NCI-H510A (cell line): ENCODE measurements at regions not wholly inside any gene's neighbourhood (a gene's known extent, or its start where the extent isn't known, plus 50 kb on each side); places are given as distances from the start of the nearest gene placed in this dataset.

Experiments used
- DNase-seq: peaks from one replicate; lab custom pipeline; 2025; lab: John Stamatoyannopoulos, UW

GRCh38 chr5:82396871-82397514 lies 118.8 kb upstream of the RPS23 start:
- DNase-seq, result no peak

DNA sequence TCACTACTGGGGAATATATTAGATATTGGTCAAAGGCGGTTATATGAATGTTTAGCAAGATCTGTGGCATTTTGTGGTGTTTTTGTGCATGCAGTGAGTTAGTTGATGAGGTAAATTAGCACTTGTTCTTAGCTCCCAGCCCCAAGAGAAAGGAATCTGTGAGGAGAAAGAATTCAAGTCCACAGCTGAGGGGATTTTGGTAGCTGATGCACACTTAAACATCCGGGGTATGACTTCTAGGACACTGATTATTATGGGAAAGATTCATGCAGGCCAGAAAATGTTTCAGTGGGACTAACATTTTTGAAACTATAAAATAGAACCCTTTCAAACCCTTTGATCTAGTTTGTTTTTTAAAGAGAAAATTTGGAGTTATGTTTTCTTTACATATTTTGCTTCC lies 118.2 kb upstream of the RPS23 start:
- DNase-seq, result no peak

DNA sequence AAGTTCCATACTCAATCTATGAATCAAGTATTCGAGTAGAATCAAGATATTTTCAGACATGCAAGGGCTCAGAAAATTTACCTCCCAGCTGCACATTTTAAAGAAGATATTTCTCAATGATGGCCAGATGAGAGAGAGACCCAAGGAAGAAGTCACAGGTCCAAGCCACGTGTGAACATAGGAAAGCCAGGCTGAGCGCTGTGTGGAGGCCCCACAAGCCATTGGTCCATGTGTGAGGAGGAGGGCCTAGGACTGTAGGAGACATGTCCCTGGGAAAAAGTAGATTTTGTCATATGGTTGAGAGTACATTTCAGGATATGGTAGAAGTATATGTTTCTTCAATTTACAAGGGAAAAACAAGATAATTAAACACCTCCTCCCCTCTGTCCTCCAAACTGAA lies 115.8 kb upstream of the RPS23 start:
- DNase-seq, result no peak

- DNase-seq, result no peak
Observed at GRCh38 chr5:82390088-82390487, 111.9 kb upstream of the RPS23 start.

- DNase-seq, result no peak
Observed at GRCh38 chr5:82389347-82389746, 111.2 kb upstream of the RPS23 start.

DNA sequence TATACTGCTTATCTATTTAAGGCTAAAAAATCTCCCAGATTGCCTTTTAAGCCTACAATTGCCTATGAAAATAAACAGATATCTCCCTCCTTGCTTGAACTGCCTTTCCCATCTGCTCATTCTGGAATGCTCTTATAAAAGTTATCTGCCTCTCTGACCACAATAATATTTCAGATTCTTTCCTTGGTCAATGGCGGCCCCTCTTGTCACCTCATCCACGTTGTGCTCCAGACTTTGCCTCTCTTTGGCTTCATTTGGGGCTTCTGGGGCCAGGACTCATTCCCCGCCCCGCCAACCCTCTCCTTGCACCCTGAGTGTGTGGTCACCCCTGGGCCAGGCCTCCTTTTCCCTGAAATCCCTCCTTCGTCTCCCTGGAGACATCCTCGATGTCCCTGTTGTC lies 110.0 kb upstream of the RPS23 start:
- DNase-seq, result no peak

DNA sequence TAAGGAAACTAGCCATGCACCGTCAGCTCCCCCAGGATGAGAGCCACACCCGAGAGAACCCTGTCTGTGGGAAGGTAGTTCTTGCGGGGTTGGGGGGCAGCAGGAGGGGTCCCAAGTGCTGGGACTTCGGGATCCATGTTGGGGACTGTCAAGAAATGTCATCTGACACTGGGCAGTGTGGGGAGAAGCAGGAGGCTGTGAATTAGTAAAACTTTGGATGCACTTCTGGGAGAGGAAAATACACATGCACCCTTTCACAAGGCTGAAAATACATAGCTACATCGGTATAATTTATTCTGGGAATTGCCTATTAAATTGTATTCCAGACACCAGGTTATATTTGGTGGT lies 109.6 kb upstream of the RPS23 start:
- no peak for DNase-seq

DNA sequence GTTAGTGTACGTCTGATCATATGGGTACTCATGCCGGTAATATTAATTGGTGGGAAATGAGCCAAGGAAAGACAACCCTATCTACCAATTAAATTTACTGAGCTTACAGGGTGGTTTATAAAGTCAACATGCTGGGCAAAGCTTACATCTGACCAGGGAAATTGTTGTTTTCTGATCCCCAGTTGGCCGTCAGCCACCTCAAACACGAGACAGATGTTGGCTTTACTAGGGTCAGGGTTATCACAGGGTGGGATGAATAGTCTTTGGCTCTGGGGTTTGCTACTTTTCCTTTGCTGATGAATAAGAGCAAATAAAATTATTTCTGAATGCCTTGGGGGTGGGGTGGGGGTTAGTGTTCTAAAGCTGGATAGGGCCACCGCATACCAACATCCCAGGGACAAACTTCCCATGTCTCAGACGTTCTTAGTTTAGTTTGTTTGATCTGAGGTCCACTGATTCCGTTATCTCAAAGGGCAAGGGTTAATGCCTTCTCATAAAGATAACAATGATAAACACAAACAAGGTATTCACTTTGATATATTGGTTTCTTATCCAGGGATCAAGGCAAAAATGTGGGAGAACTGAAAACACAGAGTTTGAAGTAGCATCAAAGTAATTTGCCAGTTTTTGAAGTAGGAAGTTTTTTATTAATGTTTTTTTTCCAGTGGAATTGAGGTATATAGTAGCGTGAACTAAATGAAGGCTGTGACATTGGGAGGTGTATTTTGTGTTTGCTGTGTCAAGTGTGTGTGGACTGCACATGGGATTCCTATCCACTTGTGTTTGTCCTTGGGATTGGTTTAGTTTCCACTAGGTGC lies 109.1 kb upstream of the RPS23 start:
- no peak for DNase-seq

DNA sequence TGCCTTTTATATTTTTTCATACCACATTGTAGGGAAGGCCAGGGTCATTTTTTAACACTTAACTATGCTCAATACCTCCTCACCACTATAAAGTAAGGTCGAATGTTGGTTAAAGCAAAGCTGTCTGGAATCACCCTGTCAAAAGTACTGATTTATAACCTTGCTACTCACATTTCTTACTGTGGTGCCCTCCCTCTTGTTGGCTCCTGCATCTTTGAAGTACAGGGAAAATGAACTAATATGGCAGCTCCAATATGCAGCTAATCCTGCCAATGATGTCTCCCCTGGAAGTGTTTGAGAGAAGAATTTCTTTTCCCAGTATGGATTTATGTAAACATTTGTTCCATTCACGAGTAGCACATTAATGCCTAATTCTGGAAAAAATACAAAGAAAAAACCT lies 108.4 kb upstream of the RPS23 start:
- DNase-seq, result no peak

DNA sequence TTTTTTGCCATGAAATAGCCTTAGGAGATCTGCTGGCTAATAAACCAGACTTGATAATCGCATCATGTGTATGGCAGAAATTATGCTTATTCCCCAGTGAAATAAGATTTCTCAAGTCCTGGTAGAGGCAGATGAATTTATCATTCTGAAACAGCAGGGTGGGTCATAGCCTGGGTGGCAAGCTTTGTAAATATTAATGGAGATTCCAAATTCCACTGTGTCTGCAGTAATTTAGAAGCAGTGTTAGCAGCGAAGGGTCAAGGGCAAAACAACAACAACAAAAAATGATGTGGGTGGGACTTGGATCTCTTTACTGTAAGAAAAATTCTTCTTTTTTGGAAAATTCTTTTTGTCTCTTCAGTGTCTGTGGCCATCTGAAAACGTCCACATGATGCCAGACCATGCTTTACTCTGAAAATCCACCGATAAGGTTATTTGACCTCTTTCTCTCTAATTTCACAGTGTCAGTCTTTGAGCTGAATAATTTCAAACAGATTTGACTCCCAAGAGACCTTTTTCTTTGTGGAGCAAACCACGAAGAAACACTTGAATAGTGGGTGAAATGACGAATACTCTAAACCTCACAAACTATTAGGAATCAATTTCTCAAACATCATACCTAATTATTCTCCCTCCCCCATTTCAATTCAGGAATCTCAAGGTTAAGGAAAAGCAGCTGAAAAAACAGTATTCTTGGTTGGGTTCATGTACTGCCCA lies 106.0 kb upstream of the RPS23 start:
- DNase-seq, result no peak

GRCh38 chr5:82381591-82381990 lies 103.4 kb upstream of the RPS23 start:
- no peak for DNase-seq

DNA sequence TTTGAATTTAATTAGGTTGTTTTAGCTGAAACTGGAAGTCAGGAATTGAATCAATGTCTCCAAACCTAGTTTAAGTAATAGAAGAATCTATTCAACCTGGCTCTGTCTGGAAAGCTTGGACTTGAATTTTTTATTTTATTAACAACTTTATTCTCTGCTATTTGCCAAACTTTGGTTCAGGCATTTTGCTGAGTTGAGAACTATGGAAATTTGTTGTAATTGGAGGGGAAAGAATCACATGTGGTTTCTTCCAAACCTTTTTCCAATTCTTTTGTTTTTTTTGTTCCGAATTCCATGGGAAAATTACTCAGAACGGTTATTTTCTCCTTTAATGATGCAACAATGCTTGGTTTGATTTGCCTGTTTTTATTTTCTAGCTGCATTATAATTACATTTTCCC lies 98.2 kb upstream of the RPS23 start:
- no peak for DNase-seq

DNA sequence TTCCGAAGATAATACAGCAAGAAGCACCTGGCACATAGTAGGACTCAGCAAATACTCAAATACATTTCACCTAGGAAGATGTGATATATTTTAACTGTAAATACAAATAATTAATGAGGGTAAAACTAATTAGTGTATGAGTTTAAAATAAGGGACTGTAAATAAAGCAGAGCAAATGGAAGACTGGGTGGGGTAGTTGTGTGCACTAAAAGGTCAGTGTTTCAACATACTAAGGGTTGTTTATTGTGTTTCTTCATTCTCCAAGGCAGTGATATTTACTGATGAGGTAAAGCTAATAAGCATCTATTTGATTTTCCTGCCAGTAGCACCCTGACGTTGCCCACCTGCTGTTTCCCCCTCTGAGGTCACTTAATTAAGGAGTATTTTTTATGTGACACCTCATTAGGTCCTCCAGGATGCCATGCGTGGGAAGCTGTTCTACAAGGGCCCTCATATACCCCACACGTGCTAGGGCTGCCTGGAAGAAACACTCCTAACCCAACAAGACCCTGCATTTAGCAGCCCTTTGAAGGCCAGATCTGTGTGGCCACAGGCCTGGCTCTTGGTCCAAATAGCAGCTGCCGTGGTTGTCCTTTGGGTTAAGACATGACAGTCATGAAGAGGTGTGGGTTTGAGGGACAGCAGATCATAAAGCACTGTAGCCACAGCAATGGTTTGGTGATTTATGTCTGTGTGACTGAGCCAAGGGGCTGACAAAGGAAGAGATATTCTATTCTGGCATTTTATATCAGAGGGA lies 97.5 kb upstream of the RPS23 start:
- no peak for DNase-seq

- DNase-seq, result no peak
Observed at GRCh38 chr5:82374637-82375036, 96.5 kb upstream of the RPS23 start.

DNA sequence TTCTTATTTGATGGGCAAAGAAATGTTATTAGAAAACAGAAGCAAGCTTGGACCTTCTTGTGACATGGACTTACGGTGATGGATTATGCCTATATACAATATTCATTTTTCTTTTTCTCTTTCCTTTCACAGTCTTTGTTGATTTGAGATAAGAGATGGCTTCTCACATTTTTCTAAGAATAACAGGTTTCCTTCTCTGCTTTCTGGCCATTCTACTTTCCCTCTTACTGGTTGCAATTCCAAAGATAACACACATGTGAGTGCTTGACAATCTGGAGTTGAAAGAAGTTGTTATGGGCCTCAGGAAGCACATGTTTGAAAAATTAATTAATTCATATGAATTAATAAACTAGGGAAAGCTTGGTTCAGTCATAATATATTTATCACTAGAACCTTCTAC lies 89.8 kb upstream of the RPS23 start:
- DNase-seq, result no peak

- DNase-seq, result no peak
Observed at GRCh38 chr5:82365744-82366228, 87.6 kb upstream of the RPS23 start.

GRCh38 chr5:82365026-82365425 lies 86.9 kb upstream of the RPS23 start:
- DNase-seq, result no peak

DNA sequence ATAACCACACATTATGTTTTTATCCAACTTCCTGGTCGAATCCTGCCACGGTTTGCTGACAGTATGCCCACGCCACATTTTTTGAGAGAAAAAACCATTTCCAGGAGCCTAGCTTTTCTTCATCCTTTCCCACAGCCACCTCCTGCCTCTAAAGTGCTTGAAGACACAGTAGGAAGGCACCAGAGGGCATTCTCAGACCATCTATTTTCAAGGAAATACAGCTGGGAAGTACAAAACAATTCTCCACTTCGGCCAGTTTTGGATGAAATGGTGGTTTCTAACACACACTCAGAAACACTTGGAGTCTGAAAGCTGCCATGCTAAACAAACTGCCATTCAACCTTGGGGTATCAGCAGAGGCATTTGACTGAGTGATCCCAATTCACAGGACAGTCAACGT lies 86.3 kb upstream of the RPS23 start:
- DNase-seq, result no peak

GRCh38 chr5:82363524-82363923 lies 85.4 kb upstream of the RPS23 start:
- no peak for DNase-seq

DNA sequence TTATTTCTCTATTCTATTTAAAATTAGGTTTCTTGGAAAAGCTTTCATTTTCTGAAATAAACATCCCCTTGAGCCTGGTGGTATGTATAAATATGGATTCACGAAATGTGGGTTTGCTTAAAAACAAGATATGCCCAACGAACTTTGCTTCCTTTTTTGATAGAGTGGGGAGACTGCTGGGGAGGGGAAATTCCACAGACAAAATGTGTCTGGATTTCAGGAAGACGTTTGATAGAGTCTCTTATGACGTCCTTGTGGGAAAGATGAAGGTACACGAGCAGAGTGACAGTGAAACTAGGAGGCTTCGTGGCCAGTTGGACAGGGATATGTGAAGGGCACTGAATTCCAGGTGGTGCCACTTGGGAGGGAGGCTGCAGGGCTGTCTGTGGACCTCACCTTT lies 84.5 kb upstream of the RPS23 start:
- no peak for DNase-seq

DNA sequence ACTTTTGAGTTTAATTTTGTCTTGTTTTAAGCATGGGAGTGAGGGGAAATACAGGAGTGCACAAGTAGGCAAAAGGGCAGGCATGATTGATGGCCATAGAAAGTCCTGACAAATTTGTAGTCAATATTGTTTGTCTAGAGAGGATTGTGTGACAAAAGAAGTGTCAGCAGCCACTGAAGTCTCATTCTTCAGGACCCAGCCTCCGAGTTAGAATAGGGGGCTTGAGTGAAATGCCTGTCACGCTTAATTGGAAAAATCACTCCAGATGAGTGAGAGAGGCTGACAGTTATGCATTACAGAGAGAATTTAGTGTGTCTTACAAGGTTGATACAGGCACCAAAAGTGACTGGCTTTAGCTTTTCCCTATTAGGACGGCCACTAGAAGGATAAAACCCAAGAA lies 81.9 kb upstream of the RPS23 start:
- no peak for DNase-seq

- DNase-seq, result no peak
Observed at GRCh38 chr5:82359272-82359671, 81.1 kb upstream of the RPS23 start.
